ENCODE measurements at regions not wholly inside any gene's neighbourhood (a gene's known extent, or its start where the extent isn't known, plus 50 kb on each side); places are given as distances from the start of the nearest gene placed in this dataset.

DNA sequence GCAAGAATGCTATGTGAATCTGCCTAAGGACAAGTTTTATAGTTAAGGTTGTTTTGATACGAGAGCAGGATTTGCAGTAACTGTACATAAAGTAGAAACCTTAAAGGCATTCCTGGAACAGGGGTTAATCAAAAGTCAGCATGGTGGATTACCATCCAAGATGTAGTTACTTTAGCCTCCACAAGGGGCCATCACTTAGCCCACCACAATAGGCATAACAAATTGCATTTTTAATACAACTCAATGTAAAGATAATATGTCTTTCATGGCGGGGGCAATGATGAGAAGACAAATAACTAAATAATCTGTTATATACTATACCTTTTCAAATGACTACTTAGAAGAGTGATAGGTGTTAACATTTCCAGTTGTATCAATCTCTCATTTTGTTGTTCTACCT, 611.2 kb upstream of the ADGRL4 start:
- Histone ChIP-seq H3K9me3 (ENCODE audit: low read depth, low read length) (no peaks in the 10 kb centered on the region), H3K27ac (no peak overlapping the region), H3K36me3 (ENCODE audit: insufficient read depth, low read length) (no peaks in the 10 kb centered on the region), H3K9ac (ENCODE audit: insufficient read length) (no peak overlapping the region), H3K4me3 (no peak overlapping the region)
- TF ChIP-seq EZH2 (IDR thresholded peaks at IDR 0.05) (no peak), FOXP2 (optimal IDR thresholded peaks at IDR 0.05; ENCODE audit: control extremely low read depth, extremely low read length, insufficient read depth) (no peak), POLR2AphosphoS5 (IDR thresholded peaks at IDR 0.05; ENCODE audit: borderline replicate concordance, low read depth, low read length) (no peak)
- DNase-seq (ENCODE audit: low read depth, low spot score), result no peak

DNA sequence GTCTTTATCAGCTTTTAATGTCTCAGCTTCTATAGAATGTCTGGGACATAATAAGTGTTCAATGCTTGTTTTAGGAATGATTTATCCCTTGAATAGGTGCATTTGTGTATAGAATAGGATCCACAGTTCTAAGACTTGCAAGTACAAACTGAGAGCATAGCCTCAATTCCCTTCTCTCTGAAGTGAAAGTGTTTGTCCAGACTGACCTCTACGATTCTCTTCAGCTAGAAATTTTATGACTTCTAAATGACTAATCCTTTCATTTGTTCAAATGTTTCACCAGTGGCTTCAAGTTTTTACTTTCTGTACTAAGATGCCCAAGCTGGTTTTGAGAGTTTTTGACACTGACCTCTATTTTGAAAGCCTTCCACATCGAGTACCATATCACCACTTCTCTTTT, 608.2 kb upstream of the ADGRL4 start:
- no peak for DNase-seq (ENCODE audit: low read depth, low spot score)
- TF ChIP-seq FOXP2 (optimal IDR thresholded peaks at IDR 0.05; ENCODE audit: control extremely low read depth, extremely low read length, insufficient read depth), result no peak
- no peak for TF ChIP-seq EZH2 (IDR thresholded peaks at IDR 0.05)
- TF ChIP-seq POLR2AphosphoS5 (IDR thresholded peaks at IDR 0.05; ENCODE audit: borderline replicate concordance, low read depth, low read length), result no peak

DNA sequence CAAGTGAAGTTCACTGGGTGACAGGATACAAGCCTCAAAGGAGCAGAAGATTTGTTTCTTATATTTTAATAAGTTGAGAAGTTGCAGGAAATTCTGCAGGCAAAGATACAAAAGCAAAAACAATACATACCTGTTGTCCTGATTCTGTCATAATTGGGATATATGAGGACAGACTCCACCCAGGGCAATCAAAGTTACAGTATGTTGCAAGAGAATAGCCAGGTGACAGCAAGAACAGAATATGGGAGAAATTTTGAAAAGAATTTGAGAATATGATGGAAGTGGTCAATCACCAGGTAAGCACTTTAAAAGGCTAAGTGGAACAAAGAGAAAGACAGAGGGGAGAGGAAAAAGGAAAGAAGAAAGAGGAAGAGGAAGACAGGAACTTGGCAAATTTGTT, 607.6 kb upstream of the ADGRL4 start:
- TF ChIP-seq POLR2AphosphoS5 (IDR thresholded peaks at IDR 0.05; ENCODE audit: borderline replicate concordance, low read depth, low read length) (no peak), EZH2 (IDR thresholded peaks at IDR 0.05) (no peak), FOXP2 (optimal IDR thresholded peaks at IDR 0.05; ENCODE audit: control extremely low read depth, extremely low read length, insufficient read depth) (no peak)
- DNase-seq (ENCODE audit: low read depth, low spot score), result no peak
- Histone ChIP-seq H3K9me3 (ENCODE audit: low read depth, low read length) (no peaks in the 10 kb centered on the region), H3K27ac (no peak overlapping the region), H3K36me3 (ENCODE audit: insufficient read depth, low read length) (no peaks in the 10 kb centered on the region), H3K9ac (ENCODE audit: insufficient read length) (no peak overlapping the region), H3K4me3 (no peak overlapping the region)

More for the DNA sequence above, 608.2 kb upstream of the ADGRL4 start:
- Histone ChIP-seq H3K9me3 (ENCODE audit: low read depth, low read length) (no peaks in the 10 kb centered on the region), H3K36me3 (ENCODE audit: insufficient read depth, low read length) (no peaks in the 10 kb centered on the region), H3K27ac (no peak overlapping the region), H3K9ac (ENCODE audit: insufficient read length) (no peak overlapping the region), H3K4me3 (no peak overlapping the region)

DNA sequence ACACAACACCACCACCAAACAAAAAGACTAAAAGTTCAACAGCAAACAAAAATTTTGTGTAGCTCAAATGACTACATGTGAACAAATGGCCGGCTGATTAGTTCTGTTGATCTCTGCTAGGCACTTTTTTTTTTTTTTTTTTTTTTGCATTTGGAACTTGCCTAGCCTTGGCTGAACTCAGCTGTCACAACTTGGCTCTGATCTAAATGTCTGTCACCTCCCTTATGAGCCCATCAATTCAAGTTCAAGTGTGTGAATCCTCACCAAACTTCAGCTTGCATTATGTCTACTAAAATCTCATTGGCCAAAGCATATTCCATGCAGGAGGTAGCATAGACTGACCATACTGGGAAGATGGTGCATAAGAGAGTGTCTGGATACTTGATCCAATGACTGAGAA, 606.5 kb upstream of the ADGRL4 start:
- no peak for DNase-seq (ENCODE audit: low read depth, low spot score)
- Histone ChIP-seq H3K4me3 (no peak overlapping the region), H3K9me3 (ENCODE audit: low read depth, low read length) (no peaks in the 10 kb centered on the region), H3K36me3 (ENCODE audit: insufficient read depth, low read length) (no peaks in the 10 kb centered on the region), H3K27ac (no peak overlapping the region), H3K9ac (ENCODE audit: insufficient read length) (no peak overlapping the region)
- no peak for TF ChIP-seq EZH2 (IDR thresholded peaks at IDR 0.05)
- TF ChIP-seq POLR2AphosphoS5 (IDR thresholded peaks at IDR 0.05; ENCODE audit: borderline replicate concordance, low read depth, low read length), result no peak
- TF ChIP-seq FOXP2 (optimal IDR thresholded peaks at IDR 0.05; ENCODE audit: control extremely low read depth, extremely low read length, insufficient read depth), result no peak

DNA sequence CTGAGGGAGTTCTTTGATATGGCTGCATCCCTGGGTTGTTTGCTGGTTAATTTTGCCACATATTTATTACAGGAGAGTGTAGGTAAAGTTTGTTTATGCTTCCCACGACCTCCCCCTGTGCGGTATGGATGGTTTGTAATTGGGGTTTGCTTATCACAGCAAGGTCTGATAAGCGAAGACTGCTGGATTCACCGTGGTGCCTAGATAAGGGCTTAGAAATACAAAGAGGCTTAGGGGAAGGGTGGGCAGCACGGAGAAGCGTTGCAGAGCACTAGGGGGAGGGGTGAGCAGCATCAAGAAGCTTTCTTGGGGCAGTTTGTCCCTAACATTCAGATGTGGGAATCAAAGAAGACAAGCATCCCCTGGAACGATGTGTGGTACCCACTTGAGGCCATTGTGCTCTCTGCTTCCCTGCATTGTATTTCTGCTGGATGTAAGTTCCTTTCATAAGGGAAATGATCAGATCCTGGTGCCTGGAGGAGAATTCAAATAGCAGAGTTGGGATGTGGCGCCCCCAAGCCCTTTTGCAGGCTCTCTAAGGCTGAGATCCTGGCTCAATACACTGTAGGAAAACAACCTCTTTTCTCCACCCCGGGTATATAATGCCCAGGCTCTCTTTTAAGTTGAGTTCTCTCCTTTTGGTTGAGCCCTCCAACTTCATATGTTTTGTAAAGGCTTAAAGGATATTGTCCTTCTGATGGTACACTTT, 598.1 kb upstream of the ADGRL4 start:
- no peak for DNase-seq (ENCODE audit: low read depth, low spot score)
- H3K9me3 ChIP-seq (ENCODE audit: low read depth, low read length), result no peaks in the 10 kb centered on the region
- H3K4me3 ChIP-seq, result no peak overlapping the region
- no peak overlapping the region for H3K9ac ChIP-seq (ENCODE audit: insufficient read length)
- TF ChIP-seq POLR2AphosphoS5 (IDR thresholded peaks at IDR 0.05; ENCODE audit: borderline replicate concordance, low read depth, low read length) (no peak), EZH2 (IDR thresholded peaks at IDR 0.05) (no peak), FOXP2 (optimal IDR thresholded peaks at IDR 0.05; ENCODE audit: control extremely low read depth, extremely low read length, insufficient read depth) (no peak)
- H3K27ac ChIP-seq, result no peak overlapping the region
- H3K36me3 ChIP-seq (ENCODE audit: insufficient read depth, low read length), result no peaks in the 10 kb centered on the region

DNA sequence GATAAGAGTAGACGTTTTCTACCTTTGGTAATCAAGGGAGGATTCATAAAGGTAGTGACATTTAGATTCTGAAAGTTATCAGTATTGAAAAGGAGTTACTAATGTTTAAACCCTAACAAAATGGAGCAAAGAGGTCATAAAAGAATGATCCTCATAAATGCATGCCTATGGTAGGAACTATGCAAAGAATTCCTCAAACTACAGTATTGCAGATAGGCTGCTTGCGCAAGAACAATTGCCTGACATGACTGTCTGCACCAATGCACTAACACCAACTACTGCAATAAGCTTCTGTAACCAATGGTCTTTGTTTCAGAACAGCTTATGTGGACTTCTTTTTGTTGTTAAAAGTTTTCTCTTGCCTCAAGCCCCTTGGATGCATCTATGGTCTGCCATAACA, 597.3 kb upstream of the ADGRL4 start:
- DNase-seq (ENCODE audit: low read depth, low spot score), result no peak
- no peaks in the 10 kb centered on the region for H3K36me3 ChIP-seq (ENCODE audit: insufficient read depth, low read length)
- no peaks in the 10 kb centered on the region for H3K9me3 ChIP-seq (ENCODE audit: low read depth, low read length)
- no peak for TF ChIP-seq EZH2 (IDR thresholded peaks at IDR 0.05)
- TF ChIP-seq FOXP2 (optimal IDR thresholded peaks at IDR 0.05; ENCODE audit: control extremely low read depth, extremely low read length, insufficient read depth), result no peak
- TF ChIP-seq POLR2AphosphoS5 (IDR thresholded peaks at IDR 0.05; ENCODE audit: borderline replicate concordance, low read depth, low read length), result no peak
- no peak overlapping the region for H3K9ac ChIP-seq (ENCODE audit: insufficient read length)
- peak overlapping the region; percentile 66 for H3K27ac ChIP-seq
- H3K4me3 ChIP-seq, result no peak overlapping the region

DNA sequence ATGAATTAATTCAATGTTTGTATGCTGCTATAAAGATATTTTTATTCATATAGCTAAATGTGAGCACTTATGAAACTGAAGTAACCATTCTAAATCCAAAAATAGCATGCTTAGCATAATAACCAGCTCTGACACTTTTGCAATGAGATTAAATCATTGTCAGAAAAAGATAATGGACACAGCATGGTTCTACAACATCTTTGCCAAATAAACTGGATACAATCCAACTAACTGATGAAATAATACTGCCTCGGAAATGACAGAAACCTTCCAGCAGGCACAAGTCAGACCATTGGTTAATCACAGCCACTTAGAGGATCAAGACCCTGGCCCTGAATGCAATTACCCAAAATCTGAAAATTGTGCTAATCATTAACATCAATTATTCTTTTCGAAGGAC, 592.7 kb upstream of the ADGRL4 start:
- TF ChIP-seq FOXP2 (optimal IDR thresholded peaks at IDR 0.05; ENCODE audit: control extremely low read depth, extremely low read length, insufficient read depth), result no peak
- TF ChIP-seq EZH2 (IDR thresholded peaks at IDR 0.05), result no peak
- TF ChIP-seq POLR2AphosphoS5 (IDR thresholded peaks at IDR 0.05; ENCODE audit: borderline replicate concordance, low read depth, low read length), result no peak
- Histone ChIP-seq H3K4me3 (no peak overlapping the region), H3K9ac (ENCODE audit: insufficient read length) (no peak overlapping the region), H3K9me3 (ENCODE audit: low read depth, low read length) (no peaks in the 10 kb centered on the region), H3K27ac (no peak overlapping the region), H3K36me3 (ENCODE audit: insufficient read depth, low read length) (no peaks in the 10 kb centered on the region)
- no peak for DNase-seq (ENCODE audit: low read depth, low spot score)

DNA sequence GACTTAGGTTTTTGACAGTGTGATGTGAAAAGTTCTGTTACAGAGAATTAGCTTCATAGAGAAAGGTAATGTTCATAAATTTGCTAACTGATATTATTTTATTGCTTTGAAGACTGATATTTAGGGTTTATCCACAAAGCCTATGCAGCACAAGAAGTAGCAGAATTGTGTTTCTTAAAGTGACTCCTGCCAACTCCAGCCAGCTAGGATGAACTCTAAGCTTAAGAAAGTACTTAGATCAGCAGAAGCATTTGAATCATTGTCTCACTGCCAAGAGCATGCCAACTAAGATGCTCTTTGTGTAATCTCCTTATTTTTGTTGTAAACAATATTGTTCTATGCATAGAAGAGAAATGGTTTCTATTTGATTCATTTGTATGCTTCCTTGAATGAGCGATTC, 589.4 kb upstream of the ADGRL4 start:
- Histone ChIP-seq H3K9me3 (ENCODE audit: low read depth, low read length) (no peaks in the 10 kb centered on the region), H3K36me3 (ENCODE audit: insufficient read depth, low read length) (no peaks in the 10 kb centered on the region), H3K4me3 (no peak overlapping the region), H3K27ac (no peak overlapping the region), H3K9ac (ENCODE audit: insufficient read length) (no peak overlapping the region)
- DNase-seq (ENCODE audit: low read depth, low spot score), result no peak
- no peak for TF ChIP-seq EZH2 (IDR thresholded peaks at IDR 0.05)
- TF ChIP-seq FOXP2 (optimal IDR thresholded peaks at IDR 0.05; ENCODE audit: control extremely low read depth, extremely low read length, insufficient read depth), result no peak
- TF ChIP-seq POLR2AphosphoS5 (IDR thresholded peaks at IDR 0.05; ENCODE audit: borderline replicate concordance, low read depth, low read length), result no peak

All from SK-N-MC (cell line).